GM19372 (cell line): ENCODE measurements at regions not wholly inside any gene's neighbourhood (a gene's known extent, or its start where the extent isn't known, plus 50 kb on each side); places are given as distances from the start of the nearest gene placed in this dataset.

Experiments used
- ATAC-seq: cut with Tn5 transposase; IDR thresholded peaks from one replicate; pipeline ENCODE4 v1.9.1; 2021; ENCODE audit warnings: mild to moderate bottlenecking, low read depth, moderate library complexity; ENCODE audit not compliant: unreplicated experiment

DNA sequence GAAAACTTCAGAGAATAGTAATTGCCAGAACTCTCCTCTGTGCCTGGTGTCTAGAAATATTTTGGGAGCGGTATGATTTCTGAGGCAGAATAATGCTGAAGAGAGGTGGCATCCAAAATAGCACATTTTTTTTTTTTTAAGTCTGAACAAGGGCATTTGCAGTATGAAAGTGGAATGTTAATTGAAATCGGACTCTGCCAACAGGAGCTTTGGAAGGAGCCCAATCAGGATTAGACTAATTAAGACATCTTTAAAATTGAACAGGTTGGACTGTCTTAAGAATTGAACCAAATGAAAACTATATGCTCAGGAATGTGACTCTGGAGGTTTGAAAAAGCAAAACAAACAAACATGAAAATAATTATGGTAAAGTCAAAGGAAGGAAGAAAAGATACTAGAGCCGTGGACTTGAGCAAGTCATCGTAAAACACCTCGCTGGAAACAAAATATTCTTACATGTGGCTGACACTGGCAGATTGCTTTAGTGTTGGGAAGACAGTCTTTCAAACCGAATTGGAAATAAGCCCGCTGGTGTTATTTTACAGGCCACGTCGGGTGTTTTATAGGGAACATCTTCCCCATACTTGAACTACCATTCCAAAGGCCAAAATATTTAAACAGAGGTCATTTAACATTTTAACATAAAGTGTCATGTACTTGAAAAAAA is 436.3 kb downstream of the VRK1 start:
- no peak for ATAC-seq

DNA sequence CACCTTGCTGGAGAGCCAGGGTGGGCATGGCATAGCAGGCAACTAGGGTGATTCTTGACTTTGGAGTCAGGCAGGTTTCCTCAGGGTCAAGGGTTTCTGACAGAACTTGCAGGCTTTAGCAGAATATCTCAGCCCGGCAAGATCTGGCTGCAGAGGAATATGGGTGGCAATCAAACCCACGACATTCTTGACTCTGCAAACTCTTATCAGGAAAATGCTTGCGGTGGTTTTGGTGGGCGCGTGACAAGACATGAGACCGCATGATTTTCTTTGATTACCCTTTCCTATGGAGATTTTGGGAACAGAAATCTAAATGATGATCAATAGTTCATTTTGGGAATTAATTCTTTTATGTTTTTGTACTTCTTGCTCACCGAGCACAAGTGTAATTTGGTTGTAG is 449.5 kb downstream of the VRK1 start:
- no peak for ATAC-seq

DNA sequence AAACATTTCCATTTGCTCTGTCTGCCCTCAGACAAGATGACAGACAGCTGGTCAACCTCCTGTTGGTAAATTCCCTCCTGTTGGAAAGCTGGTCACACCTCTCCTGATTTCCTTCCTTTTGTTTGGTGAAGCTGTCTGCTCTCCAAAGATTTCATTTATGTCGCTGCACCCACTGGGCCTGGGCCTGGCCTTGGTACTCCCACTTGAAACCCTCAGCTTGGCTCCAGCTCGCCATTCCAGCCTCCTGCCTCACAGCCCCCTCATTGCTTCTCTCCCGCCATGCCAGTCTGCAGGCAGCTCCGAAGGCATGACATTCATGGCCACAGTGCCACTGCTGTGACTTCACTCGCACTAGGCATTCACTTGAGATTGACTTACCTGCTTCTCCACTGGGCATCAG is 451.8 kb downstream of the VRK1 start:
- no peak for ATAC-seq

- no peak for ATAC-seq
Measured at GRCh38 chr14:97250931-97251330, 453.7 kb downstream of the VRK1 start.

DNA sequence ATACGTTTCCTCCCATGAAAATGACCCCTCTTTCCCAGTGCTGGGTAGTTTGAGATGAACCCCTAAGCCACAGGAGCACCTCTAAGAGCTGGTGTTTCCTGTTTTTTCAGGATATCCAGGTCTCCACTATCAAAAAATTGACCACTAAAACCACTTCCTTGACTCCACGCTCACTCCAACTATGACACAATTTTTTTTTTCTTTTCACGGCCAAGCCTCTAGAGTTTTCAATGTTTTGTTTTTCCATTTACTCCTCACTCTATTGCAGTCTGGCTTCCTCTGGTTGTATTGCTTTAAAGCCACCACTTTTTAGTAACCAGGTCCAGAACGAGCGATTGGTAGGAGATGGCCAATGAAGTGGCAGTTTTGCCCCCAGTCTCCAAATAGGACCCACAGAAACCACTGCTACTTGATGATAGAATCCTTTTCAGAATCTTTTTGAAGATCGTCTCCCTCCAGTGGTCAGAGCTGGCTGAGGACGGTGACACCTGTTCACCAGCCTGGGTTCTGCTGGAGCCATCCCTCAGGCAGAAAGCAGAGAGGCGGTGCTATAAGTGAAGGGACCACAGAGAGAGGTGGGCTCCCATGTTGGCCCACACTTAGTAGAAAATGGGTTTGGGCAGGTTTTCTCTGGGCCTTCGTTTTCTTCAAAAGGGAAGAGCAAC is 454.4 kb downstream of the VRK1 start:
- no peak for ATAC-seq

GRCh38 chr14:97253756-97254155 is 456.6 kb downstream of the VRK1 start:
- no peak for ATAC-seq

DNA sequence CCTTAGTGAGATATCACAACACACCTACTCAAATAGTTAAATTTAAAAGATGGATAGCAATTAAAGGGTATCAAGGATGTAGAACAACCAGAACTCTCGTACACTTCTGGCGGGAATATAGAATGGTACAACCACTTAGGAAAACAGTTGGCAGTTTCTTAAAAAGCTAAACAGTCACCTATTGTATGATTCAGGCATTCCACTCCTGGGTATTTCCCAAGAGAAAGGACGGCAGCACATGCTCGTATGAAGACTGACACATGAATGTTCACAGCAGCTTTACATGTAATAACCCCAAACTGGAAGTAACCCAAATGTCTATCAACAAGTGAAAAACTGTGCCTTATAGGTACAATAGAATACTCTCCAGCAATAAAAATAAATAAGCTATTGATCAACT is 465.2 kb downstream of the VRK1 start:
- no peak for ATAC-seq

DNA sequence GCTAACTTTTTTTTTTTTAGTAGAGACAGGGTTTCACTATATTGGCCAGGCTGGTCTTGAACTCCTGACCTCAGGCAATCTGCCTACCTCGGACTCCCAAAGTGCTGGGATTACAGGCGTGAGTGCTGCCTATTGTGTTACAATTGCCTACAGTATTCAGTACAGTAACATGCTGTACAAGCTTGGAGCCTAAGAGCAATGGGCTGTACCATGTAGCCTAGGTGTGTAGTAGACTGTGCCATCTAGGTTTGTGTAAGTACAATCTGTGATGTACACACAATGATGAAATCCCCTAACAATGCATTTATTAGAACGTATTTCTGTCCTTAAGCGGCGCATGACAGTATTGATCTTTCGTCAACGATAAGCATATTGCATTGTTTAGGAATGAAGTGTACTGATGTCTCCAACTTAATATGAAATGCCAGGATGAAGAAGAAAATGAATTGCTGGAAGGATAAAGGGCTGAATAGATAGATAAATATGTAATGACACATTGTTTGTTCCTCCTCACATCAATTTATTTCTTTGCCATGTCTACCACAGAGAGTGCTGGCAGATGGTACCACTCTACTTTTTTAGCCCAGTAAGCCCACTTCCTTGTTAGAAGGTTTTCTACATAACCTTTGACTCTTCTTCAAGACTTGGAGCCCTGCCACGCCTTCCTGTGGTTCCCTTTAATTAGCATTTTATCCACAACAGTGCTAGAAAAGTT is 467.5 kb downstream of the VRK1 start:
- no peak for ATAC-seq

- no peak for ATAC-seq
Measured at GRCh38 chr14:97266653-97267052, 469.5 kb downstream of the VRK1 start.

- no peak for ATAC-seq
Measured at GRCh38 chr14:97267509-97267908, 470.3 kb downstream of the VRK1 start.

DNA sequence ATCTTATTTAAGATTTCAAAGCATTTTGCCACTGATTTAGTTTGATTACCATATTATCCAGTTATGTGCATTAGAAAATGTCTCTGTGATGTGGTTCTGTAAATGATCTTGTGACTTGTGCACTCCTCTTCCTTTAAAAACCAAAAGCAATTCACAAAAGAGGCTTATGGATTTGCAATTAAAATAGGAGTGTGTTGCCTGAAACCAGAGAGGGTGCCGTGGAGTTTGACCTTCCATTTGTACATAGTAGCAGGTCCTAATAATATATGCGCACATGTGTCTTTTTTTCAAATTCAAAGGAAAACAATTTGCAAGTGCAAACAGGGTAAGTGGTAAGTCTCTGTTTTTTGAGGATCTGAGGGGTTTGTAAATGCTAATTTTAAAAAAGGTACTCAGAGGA is 470.9 kb downstream of the VRK1 start:
- no peak for ATAC-seq

GRCh38 chr14:97270308-97270707 is 473.1 kb downstream of the VRK1 start:
- no peak for ATAC-seq

- no peak for ATAC-seq
Measured at GRCh38 chr14:97271451-97271960, 474.3 kb downstream of the VRK1 start.

GRCh38 chr14:97273540-97273939 is 476.4 kb downstream of the VRK1 start:
- no peak for ATAC-seq

DNA sequence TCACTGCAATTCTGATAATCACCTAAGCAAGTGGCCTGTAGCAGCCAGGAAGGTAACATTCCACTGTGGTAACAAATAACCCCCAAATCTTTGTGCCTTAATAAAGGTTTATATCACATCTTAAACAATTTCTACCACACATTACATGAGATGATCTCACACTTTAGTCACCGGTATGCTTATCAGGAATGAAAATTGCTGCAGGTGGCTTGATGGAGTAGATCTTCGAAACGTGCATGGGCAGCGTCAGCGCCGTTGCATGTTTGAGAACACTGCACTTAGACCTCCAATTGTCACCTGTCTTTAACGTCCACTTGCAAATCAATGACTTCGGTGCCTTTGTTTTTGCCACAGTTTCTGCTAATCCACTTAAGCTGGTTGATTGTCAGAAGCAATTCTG is 477.4 kb downstream of the VRK1 start:
- no peak for ATAC-seq

DNA sequence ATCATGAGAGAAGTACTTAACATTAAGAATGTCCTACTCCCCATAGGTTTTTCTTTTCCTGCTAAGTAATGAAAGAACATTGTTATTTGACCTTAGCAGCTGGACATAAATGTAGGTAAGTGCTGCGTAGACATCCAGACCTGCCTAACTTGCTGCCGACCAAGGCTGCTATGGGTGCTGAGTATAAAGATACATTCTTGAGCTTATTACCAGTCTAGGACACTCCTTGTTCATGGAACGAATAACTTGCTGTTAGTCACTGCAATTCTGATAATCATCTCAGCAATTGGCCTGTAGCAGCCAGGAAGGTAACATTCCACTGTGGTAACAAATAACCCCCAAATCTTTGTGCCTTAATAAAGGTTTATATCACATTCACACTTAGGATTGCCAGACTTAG is 478.1 kb downstream of the VRK1 start:
- no peak for ATAC-seq

DNA sequence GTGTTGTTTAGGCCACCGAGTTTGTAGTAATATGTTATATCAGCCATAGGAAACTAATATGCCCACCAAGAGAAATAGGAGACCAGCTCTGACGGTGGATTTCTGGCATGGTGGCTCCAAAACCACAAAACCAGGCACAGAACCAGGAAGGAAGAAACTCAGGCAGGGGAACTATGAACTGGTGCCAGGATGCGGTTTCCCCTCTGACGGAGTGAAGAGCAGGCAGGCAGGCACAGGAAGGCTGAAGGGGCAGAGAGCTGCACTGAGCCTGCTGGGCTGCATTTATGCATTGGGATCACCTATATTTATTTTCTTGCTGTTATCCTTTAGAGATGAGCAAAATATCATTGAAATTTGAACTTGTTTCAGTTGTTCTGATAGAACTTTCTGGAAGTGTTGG is 479.4 kb downstream of the VRK1 start:
- ATAC-seq, result no peak

GRCh38 chr14:97277711-97278110 is 480.5 kb downstream of the VRK1 start:
- ATAC-seq, result no peak

DNA sequence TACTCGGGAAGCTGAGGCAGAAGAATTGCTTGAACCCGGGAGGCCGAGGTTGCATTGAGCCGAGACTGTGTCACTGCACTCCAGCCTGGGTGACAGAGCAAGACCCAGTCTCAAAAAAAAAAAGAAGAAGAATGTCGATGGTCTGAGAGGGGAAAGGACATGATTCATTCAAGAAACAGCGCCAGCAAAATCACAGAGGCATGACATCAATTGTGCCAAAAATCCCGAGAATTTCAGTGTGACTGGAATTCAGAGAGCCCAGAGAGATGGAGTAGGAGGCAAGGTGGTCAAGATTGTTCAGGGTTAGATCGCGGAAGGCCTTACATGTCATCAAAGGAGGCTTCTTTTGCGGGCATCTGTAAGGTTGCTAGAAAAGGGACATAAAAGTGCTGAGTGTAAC is 483.3 kb downstream of the VRK1 start:
- no peak for ATAC-seq

GRCh38 chr14:97281741-97282140 is 484.6 kb downstream of the VRK1 start:
- ATAC-seq, result no peak

GRCh38 chr14:97282210-97283004 is 485.2 kb downstream of the VRK1 start:
- no peak for ATAC-seq
